Germinal center (tissue), 1 donor: ENCODE measurements at regions not wholly inside any gene's neighbourhood (a gene's known extent, or its start where the extent isn't known, plus 50 kb on each side); places are given as distances from the start of the nearest gene placed in this dataset.
"Not testable (repeated sequence)": the region's sequence is repeated elsewhere in the genome, so short reads cannot be mapped to it uniquely, and the experiment has no call there.

Experiments
- DNase-seq: peaks from one replicate; pipeline ENCODE4 v3.0.0; 2012; ENCODE audit warnings: mixed read lengths, low spot score

DNA sequence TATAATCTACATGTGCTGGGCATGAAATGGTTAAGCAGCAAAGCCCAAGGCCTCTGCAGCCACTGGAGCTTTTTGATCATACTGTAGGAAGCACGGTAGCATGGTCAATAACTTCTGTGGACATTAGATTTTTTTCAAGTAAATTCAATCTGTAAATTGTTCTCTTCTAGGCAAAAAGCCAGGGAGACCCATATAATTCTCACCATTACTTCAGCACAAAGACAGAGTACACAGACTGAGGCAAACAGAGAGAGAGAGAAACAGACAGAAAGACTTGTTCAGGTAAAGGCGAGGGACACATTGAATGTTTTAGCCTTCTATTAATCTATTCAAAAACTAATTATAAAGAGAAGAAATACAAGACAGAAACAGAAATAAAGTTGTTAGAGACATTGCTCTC, 349.4 kb downstream of the RFC3 start:
- no peak for DNase-seq

- DNase-seq = no peak
These were observed 354.1 kb downstream of the RFC3 start for GRCh38 chr13:34172048-34172447.

DNA sequence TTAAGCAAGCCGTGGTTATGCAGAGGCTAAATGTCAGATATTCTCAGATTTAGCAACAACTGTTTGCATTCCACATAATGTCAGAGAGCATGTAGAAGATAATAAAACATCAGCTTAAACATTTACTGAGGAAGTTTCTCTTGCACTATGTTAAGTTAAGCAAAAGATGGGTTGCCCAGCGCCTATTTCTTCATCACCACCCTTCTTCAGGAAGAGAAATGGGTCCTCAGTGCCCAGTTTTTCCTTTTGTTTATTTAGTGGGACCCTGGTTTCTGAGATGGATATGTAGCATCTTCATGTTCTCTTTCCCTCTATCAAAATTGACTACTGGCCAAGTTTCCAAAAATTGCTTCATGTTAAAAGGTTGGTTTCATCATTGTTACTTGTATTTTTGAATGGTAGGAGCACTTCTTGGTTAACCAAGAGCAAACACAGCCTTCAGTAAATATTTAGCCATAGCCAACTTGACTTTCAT, 356.8 kb downstream of the RFC3 start:
- DNase-seq = no peak

DNA sequence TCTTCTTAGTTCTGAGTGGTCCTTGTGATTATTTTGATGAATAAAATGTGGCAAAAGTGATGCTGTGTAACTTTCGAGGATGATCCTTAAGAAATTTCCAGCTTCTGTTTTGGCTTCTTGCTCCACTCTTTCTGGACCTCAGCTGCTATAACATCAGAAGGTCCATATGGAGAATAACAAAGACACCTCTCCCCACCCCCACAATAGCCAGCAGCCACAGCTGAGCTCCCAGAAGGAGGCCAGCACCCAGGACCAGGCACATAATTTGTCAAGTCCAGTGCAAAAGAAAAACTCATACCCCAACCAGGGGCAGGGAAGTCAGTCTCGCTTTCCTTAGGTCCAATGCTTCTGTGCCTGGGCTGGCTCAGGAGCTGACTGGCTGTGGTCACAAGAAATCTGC, 357.6 kb downstream of the RFC3 start:
- DNase-seq = no peak

DNA sequence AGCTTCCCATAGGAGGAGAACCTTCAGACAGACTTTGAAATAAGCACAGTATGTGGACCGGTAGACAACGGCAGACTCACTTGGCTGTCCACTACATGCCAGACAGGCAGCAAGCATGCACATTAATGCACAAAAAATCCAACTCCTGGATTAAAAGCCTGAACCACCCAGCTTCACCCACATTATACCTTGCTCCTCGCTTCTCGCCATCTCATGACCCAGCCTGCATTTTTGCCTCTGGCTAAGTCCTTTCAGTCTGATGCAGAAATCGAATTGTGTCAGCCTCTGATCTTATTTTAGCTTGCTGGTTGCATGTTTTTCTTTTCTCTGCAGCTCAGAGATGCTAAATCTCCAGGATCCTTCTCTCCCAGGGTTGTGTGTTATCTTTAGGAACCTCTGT, 358.7 kb downstream of the RFC3 start:
- no peak for DNase-seq

DNA sequence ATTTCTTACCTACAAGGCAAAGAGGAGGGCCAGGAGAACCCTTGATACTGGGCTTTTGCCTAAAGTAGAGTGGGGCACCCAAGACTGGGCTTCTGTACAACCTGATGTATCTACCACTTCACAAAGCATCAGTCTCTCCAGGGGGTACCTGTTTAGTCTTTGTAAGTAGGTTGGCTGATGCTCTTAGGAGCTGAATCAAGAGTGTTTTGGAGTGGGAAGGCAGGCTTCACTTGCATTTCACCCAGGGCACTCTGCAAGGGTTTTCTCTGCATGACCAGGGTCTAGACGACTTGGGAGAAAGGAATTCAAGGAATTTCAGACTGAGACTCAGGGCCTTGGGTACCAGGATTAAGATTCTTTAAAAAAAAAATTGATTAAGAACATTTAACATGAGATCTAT, 361.5 kb downstream of the RFC3 start:
- no peak for DNase-seq

GRCh38 chr13:34179927-34180326, 362.0 kb downstream of the RFC3 start:
- DNase-seq = no peak

- not testable (repeated sequence) for DNase-seq
These were observed 363.3 kb downstream of the RFC3 start for GRCh38 chr13:34181256-34181655.

DNA sequence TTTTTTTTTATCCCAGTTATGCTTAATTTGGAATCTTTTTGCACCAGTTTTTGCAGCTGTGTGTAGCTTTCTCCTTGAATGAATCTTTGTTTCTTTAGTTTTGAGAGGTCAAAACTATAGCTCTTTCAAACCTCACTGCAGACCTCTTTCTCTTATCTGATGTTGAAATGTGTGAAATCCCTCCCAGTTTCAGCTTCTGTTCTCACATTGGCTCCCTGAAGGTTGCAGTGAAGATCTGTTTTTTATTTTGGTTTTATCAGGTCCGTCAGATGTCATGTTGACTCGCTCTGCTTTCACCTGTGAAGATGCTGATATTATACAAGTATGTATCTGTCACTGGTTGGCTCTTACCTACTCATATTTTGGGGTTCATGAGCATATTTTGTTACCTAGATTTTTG, 372.0 kb downstream of the RFC3 start:
- no peak for DNase-seq

DNA sequence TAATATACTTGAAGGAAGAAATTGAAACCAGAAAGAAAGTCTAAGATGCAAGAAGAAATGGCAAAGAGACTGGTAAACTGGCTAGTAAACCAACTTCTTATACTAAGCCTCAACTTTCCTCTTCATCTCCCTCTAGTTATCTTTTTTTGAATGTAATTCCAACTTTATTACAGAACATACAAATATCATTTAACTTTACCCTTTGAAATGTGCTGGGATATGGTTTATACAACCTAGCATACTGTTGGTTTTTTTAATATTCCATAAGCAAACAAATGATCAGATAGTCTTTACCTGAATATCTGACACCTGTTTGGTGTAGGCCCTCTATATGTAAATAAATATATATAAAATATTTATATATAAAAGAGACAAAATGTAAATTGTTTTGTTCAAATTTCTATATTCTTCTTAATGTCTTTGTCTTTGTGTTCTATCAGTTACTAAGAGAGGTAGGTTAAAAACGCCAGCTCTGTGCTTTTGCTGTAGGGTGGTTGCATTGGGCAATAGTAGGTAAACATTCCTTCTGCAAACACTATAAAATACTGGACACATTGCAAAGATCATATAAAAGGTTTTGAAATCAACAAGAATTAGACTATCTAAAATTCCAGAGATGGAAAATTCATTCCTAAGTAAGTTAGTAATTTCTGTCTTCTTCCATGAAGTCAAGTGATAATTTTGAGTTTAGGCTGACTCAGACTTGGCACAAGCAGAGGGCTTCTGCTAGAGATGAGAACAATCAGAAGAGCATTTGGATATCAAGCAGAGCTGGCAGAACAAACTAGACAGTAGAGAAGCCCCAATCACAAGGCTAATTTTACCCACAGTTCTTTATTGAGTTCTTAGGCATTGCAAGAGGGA, 383.3 kb downstream of the RFC3 start:
- no peak for DNase-seq

GRCh38 chr13:34207334-34207733, 389.4 kb downstream of the RFC3 start:
- no peak for DNase-seq

DNA sequence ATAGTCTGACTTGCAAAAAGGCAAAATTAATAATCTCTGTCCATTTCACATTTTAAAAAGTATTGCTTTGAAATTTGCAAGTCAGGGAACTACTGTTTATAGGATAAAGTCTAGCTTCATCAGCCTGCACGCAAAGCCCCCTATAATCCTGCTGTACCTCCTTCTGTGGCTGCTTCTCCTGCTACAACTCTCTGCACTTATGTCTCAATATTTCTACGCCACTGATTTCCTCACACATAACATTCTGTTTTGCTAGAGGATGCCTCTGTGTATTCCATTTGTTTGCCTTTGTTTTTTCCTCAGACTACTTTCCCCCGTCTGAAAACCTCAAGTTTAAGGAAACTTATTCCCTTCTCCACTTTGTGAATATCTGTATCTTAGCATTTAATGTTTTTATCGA, 389.9 kb downstream of the RFC3 start:
- no peak for DNase-seq

DNA sequence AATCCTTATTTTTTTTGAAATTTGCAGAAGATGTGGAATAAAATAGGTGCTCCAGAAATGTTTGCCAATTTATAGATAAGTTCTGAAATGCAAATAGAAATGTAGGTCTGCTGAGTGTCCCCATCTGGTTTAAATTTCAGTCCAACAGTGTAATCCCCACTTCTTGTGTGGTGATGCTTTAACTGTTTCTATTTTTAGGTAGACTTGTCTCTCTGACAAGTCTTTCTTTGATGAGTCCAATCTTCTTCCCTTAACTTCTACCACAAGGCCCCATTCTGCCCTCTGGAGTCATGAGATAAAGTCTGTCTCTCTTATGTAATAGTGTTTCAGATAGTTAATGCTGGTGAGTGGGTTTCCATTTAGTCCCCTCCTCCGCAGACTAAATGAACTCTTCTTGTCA, 390.4 kb downstream of the RFC3 start:
- no peak for DNase-seq

GRCh38 chr13:34210341-34210740, 392.4 kb downstream of the RFC3 start:
- DNase-seq = no peak

- DNase-seq = no peak
These were observed 396.7 kb downstream of the RFC3 start for GRCh38 chr13:34214686-34215085.

DNA sequence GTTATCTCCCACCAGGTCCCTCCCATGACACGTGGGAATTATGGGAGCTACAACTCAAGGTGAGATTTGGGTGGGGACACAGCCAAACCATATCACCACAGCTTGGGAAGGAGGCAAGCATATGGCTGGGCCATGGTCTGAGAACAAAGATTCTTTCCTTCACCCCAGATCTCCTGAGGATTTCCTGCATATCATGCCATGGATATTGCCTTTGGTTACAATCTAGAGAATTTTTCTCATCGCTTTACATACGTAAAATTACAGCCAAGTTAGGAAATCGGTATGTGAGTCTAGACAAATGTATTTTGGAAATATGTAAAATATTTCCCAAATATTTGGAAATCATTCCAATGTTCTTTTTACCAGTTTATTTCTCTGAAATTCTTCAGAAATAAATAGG, 398.3 kb downstream of the RFC3 start:
- no peak for DNase-seq

GRCh38 chr13:34217343-34218025, 399.5 kb downstream of the RFC3 start:
- no peak for DNase-seq

GRCh38 chr13:34223984-34224383, 406.0 kb downstream of the RFC3 start:
- no peak for DNase-seq

DNA sequence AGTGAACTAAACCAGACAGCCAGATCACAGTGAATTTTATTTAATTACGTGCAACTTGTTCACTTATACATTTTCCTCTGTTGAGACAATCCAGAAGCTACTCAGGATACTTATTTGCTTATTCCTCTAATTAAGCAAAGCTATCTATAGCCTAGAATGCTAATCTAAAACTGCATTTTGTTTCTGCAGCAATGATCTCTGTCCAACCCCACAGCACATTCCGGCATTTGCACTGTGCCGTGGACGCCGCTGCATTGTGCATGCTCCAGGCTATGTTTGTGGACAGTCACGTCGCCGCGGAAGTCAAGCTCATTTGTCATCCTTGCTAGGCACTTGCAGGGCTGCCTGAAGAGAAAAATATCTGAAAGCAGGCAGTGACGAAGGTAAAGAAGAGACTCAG, 406.9 kb downstream of the RFC3 start:
- no peak for DNase-seq

DNA sequence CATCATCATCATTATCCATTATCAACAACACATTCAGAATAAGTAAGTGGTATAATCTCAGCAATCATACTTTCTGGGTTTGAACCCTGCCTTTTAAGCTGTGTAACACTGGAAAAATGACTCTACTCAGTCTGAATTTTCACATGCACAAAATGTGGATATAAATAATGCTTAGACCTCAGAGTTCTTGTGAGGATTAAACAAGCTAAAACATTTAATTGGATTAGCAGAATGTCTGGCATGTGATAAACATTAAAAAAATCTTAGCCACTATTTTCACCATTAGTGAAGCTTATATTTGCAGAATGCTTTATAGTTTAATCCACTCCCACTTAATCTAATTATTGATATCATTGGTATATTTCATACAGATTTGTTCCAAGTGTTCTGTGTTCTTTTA, 412.3 kb downstream of the RFC3 start:
- DNase-seq = no peak

DNA sequence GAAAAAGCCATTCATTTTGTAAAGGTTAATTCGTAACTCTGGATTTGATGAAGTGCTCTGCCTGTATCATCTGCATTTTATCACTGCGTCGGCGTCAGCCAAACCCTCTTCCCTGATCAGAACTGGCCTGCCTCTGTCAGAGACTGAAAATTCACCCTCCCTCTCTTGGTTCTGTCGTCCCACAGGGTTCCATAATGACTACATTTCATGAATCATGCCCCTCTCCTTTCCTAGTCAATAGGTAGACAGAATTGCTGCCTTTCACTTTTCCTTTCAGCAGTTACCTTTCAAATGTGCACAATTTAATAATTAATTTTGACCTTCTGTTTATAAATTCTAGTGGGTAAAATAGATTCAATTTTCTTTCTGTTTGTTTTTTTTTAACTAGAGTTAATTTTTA, 423.4 kb downstream of the RFC3 start:
- no peak for DNase-seq

GRCh38 chr13:34243403-34243802, 425.5 kb downstream of the RFC3 start:
- DNase-seq = no peak

DNA sequence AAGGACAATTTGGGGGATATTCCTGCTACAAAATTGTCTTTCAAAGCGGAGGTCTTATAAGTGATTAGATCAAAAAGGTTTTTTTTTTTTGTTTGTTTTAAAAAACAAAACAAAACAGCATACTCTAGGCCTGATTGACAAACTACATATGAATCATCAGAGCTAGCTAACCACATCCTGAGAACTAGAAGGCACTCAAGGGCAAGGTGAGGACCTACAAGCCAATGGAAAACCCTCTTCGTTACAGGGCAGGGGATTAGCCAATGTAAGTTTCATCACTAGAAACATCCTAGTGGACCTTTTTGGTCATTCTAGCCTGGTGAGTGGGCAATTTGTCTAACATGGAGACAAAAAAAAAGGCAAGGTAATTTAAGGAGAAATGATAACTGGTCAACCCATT, 428.6 kb downstream of the RFC3 start:
- no peak for DNase-seq

DNA sequence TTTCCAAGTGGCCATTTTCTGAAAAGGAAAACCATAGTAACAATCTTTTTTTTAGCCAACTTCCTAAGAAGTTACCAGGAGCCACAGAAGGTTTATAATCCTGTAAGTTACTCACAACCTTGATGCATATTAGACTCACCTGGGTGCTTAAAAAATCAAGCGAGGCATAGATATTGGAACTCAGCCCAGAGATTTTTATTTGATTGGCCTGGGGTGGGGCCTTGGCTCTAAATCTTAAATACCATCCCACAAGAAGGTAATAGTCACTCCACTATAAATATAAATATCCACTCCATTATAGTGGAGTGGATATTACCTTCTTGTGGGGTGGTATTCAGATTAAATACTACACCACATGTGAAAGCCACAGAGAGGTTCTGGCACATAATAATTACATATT, 429.6 kb downstream of the RFC3 start:
- no peak for DNase-seq
